ENCODE measurements at regions not wholly inside any gene's neighbourhood (a gene's known extent, or its start where the extent isn't known, plus 50 kb on each side); places are given as distances from the start of the nearest gene placed in this dataset.

GRCh38 chrX:65595460-65595876 lies 60.9 kb upstream of the LAS1L start:
- peak overlapping the region; percentile 74 for H3K27ac ChIP-seq (ENCODE audit: low read depth, low read length)
- CTCF ChIA-PET, result interaction anchor here (1.0 to 1.5 kb wide), 2 partner anchors 101 to 391 kb away, joined by 4 read pairs; no protein-coding TSS in a partner anchor
- Mint-ChIP-seq H3K27ac (peak overlapping the region; percentile 89 to 100 (median 96)), H3K4me3 (peak overlapping the region in 9 of 10 donors; percentile 58 to 79 (median 76)), H3K36me3 (peaks cover 0 to 2% (median 0%) of the 10 kb centered on the region in 5 donors), H3K27me3 (no peaks in the 10 kb centered on the region), H3K9me3 (no peaks in the 10 kb centered on the region), H3K4me1 (peaks cover 27 to 59% (median 50%) of the 10 kb centered on the region in 7 donors)
- H3K27me3 ChIP-seq (ENCODE audit: control insufficient read depth in 2 of 2, insufficient read depth in 2 of 2, low read length in 2 of 2), result no peaks in the 10 kb centered on the region
- H3K36me3 ChIP-seq (ENCODE audit: control insufficient read depth in 2 of 3, insufficient read depth in 3 of 3, low read length in 3 of 3), result no peaks in the 10 kb centered on the region
- H3K4me3 ChIP-seq (ENCODE audit: low read length), result peak overlapping the region; percentile 41
- intact Hi-C loops (cut with micrococcal nuclease), result loop anchor here (1.0 to 5.0 kb wide), 15 partner anchors 61 to 517 kb away; partner anchors contain the start of gene LAS1L (in 1 of the 2)
- peak; percentile 97 for ATAC-seq
- peak; percentile 67 to 94 (median 87) for DNase-seq
- POLR2A ChIA-PET, result interaction anchor here (1.8 kb wide), 1 partner anchor 62 kb away, joined by 7 read pairs; no protein-coding TSS in a partner anchor
- H3K4me1 ChIP-seq (ENCODE audit: control insufficient read depth in 2 of 2, insufficient read depth in 2 of 2, low read length in 2 of 2), result peaks cover 38 to 41% of the 10 kb centered on the region in 2 donors
- no peaks in the 10 kb centered on the region for H3K9me3 ChIP-seq (ENCODE audit: control insufficient read depth in 2 of 3, low read length in 3 of 3)

DNA sequence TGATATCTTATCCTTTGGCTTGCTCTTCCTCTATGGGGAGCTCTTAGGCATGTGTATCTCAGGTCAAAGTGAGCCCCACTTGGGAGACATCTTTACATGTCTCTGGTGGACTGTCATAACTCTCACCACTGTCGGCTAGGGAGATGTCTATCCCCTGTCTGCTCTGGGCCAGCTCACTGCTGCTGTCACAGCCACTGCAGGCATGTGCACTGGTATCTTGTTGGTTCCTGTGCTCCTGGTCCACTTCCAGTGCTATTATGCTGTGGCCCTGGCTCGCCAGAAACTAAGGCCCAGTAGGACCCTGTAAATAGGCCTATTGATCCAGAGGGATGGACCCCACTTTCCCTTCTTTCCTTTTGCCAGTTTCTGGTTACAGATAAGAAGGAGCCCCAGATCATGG lies 56.6 kb upstream of the LAS1L start:
- H3K27me3 Mint-ChIP-seq, result no peaks in the 10 kb centered on the region
- no peak overlapping the region for H3K27ac Mint-ChIP-seq
- no peak overlapping the region for H3K27ac ChIP-seq (ENCODE audit: low read depth, low read length)
- H3K36me3 ChIP-seq (ENCODE audit: control insufficient read depth in 2 of 3, insufficient read depth in 3 of 3, low read length in 3 of 3), result no peaks in the 10 kb centered on the region
- H3K4me1 ChIP-seq (ENCODE audit: control insufficient read depth in 2 of 2, insufficient read depth in 2 of 2, low read length in 2 of 2), result peaks cover 7 to 11% of the 10 kb centered on the region in 2 donors
- peaks cover 0 to 2% (median 0%) of the 10 kb centered on the region in 5 donors for H3K36me3 Mint-ChIP-seq
- no peaks in the 10 kb centered on the region for H3K27me3 ChIP-seq (ENCODE audit: control insufficient read depth in 2 of 2, insufficient read depth in 2 of 2, low read length in 2 of 2)
- intact Hi-C loops (cut with micrococcal nuclease), result no loop called here
- no peaks in the 10 kb centered on the region for H3K9me3 ChIP-seq (ENCODE audit: control insufficient read depth in 2 of 3, low read length in 3 of 3)
- ATAC-seq (no peak), DNase-seq (no peak)
- ChIA-PET POLR2A (no interaction called here), CTCF (no interaction called here)
- H3K4me1 Mint-ChIP-seq, result peaks cover 6 to 28% (median 14%) of the 10 kb centered on the region in 7 donors
- peaks cover 0 to 2% (median 0%) of the 10 kb centered on the region in 11 donors for H3K9me3 Mint-ChIP-seq
- no peak overlapping the region for H3K4me3 ChIP-seq (ENCODE audit: low read length)
- H3K4me3 Mint-ChIP-seq, result no peak overlapping the region

GRCh38 chrX:65589304-65589703 lies 54.7 kb upstream of the LAS1L start:
- Mint-ChIP-seq H3K27ac (no peak overlapping the region), H3K4me3 (peak overlapping the region in 1 of 10 donors; percentile 12), H3K4me1 (peaks cover 0 to 14% (median 6%) of the 10 kb centered on the region in 7 donors), H3K36me3 (no peaks in the 10 kb centered on the region), H3K9me3 (peaks cover 0 to 2% (median 0%) of the 10 kb centered on the region in 11 donors), H3K27me3 (no peaks in the 10 kb centered on the region)
- POLR2A ChIA-PET, result no interaction called here
- CTCF ChIA-PET, result no interaction called here
- Histone ChIP-seq H3K4me3 (ENCODE audit: low read length) (no peak overlapping the region), H3K36me3 (ENCODE audit: control insufficient read depth in 2 of 3, insufficient read depth in 3 of 3, low read length in 3 of 3) (no peaks in the 10 kb centered on the region), H3K27ac (ENCODE audit: low read depth, low read length) (no peak overlapping the region), H3K27me3 (ENCODE audit: control insufficient read depth in 2 of 2, insufficient read depth in 2 of 2, low read length in 2 of 2) (no peaks in the 10 kb centered on the region), H3K4me1 (ENCODE audit: control insufficient read depth in 2 of 2, insufficient read depth in 2 of 2, low read length in 2 of 2) (no peaks in the 10 kb centered on the region), H3K9me3 (ENCODE audit: control insufficient read depth in 2 of 3, low read length in 3 of 3) (no peaks in the 10 kb centered on the region)
- intact Hi-C loops (cut with micrococcal nuclease), result loop anchor here (10.0 kb wide), 1 partner anchor 615 kb away; no protein-coding TSS in a partner anchor
- no peak for ATAC-seq
- DNase-seq, result no peak

DNA sequence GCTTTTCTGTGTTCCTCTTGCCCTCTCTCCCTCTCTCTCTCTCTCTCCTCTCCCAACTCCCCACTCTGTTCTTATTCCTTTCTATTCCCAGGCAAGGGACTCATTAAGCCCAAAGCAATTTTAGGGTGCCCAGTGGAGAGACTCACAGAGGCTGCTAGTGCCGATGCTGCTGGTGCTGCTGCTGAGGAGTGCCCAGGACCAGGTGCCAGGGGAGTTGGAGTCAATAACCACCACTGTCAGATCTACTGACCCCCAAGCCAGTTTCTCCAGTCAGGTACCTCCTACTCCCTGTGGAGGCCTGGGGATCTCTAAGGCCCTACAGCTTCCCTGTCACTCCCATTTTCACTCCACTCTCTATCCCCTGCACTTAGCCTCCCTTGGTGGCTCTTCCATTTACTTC lies 54.2 kb upstream of the LAS1L start:
- Mint-ChIP-seq H3K9me3 (peaks cover 0 to 2% (median 0%) of the 10 kb centered on the region in 11 donors), H3K4me3 (no peak overlapping the region), H3K4me1 (peaks cover 0 to 9% (median 1%) of the 10 kb centered on the region in 7 donors), H3K27ac (no peak overlapping the region), H3K36me3 (no peaks in the 10 kb centered on the region), H3K27me3 (no peaks in the 10 kb centered on the region)
- Histone ChIP-seq H3K4me1 (ENCODE audit: control insufficient read depth in 2 of 2, insufficient read depth in 2 of 2, low read length in 2 of 2) (no peaks in the 10 kb centered on the region), H3K27ac (ENCODE audit: low read depth, low read length) (no peak overlapping the region), H3K4me3 (ENCODE audit: low read length) (no peak overlapping the region), H3K9me3 (ENCODE audit: control insufficient read depth in 2 of 3, low read length in 3 of 3) (no peaks in the 10 kb centered on the region), H3K27me3 (ENCODE audit: control insufficient read depth in 2 of 2, insufficient read depth in 2 of 2, low read length in 2 of 2) (no peaks in the 10 kb centered on the region), H3K36me3 (ENCODE audit: control insufficient read depth in 2 of 3, insufficient read depth in 3 of 3, low read length in 3 of 3) (no peaks in the 10 kb centered on the region)
- no peak for DNase-seq
- no peak for ATAC-seq
- intact Hi-C loops (cut with micrococcal nuclease), result loop anchor here (10.0 kb wide), 1 partner anchor 616 kb away; no protein-coding TSS in a partner anchor
- ChIA-PET CTCF (no interaction called here), POLR2A (no interaction called here)

DNA sequence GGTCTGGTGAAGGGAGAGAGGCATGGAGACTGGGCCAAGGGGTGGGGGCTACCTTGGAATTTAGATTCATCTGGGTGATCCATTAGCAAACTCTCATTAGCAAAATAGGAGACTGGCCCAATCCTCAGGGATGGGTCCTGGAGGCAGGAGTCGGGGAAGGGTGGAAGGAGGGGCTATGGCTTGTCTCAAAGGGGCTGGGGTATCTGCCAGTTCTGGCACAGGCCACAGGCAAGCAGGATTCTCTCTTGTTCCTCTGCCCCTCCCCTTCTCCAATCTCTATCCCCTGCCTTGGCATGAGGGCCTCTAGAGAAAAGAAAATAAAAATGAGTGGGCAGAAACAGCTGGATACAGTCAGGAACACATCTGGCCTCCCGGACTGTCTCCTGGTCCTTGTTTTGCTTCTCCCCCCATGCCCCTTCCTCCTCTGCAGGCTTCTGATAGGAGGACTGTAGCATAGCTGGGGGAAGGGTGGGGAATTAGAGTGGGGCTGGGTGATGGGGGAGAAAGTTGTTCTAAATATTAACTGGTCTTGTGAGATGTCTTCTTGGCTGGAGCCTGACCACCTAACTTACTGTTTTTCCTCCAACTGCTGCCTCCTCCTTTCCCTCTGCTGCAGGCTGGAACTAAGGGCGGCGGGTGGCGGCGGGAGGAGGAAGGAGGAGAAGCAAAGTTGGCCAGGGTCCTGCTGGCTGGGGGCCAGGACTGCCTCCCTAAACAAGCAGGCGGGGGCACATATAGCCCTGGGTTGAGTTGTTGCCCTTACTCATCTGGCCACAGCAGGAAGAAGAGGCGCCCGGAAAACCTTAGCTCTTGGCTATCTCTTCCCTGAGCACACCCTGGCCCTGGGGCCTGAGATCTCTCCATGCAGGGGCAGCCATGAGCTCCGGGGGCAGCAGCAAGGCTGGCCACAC lies 53.3 kb upstream of the LAS1L start:
- Mint-ChIP-seq H3K36me3 (no peaks in the 10 kb centered on the region), H3K27me3 (no peaks in the 10 kb centered on the region), H3K9me3 (peaks cover 0 to 2% (median 0%) of the 10 kb centered on the region in 11 donors), H3K27ac (no peak overlapping the region), H3K4me3 (no peak overlapping the region), H3K4me1 (peaks cover 0 to 9% (median 0%) of the 10 kb centered on the region in 7 donors)
- no peaks in the 10 kb centered on the region for H3K9me3 ChIP-seq (ENCODE audit: control insufficient read depth in 2 of 3, low read length in 3 of 3)
- POLR2A ChIA-PET, result no interaction called here
- ATAC-seq (no peak), DNase-seq (no peak)
- intact Hi-C loops (cut with micrococcal nuclease), result loop anchor here (10.0 kb wide), 1 partner anchor 617 kb away; no protein-coding TSS in a partner anchor
- H3K27ac ChIP-seq (ENCODE audit: low read depth, low read length), result no peak overlapping the region
- CTCF ChIA-PET, result no interaction called here
- H3K4me3 ChIP-seq (ENCODE audit: low read length), result no peak overlapping the region
- H3K27me3 ChIP-seq (ENCODE audit: control insufficient read depth in 2 of 2, insufficient read depth in 2 of 2, low read length in 2 of 2), result no peaks in the 10 kb centered on the region
- H3K4me1 ChIP-seq (ENCODE audit: control insufficient read depth in 2 of 2, insufficient read depth in 2 of 2, low read length in 2 of 2), result no peaks in the 10 kb centered on the region
- no peaks in the 10 kb centered on the region for H3K36me3 ChIP-seq (ENCODE audit: control insufficient read depth in 2 of 3, insufficient read depth in 3 of 3, low read length in 3 of 3)

DNA sequence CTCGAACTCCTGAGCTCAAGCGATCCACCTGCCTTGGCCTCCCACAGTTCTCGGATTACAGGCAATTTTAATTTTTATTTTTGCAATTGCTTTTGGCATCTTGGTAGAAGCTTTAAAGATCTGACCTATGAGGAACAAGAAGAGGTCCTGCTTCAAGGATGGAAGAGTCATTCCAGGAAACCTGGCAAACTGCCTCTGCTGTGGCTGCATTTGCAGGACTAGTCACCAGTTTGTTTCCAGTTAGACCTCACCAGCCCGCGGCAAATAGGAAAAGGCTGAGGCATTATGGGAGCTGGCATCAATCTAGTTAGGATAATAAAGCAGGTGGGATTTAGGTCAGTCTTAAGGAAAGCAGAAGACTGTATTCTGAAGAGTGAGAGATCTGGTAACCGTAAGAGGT lies 51.9 kb upstream of the LAS1L start:
- Histone ChIP-seq H3K4me3 (ENCODE audit: low read length) (no peak overlapping the region), H3K27ac (ENCODE audit: low read depth, low read length) (no peak overlapping the region), H3K36me3 (ENCODE audit: control insufficient read depth in 2 of 3, insufficient read depth in 3 of 3, low read length in 3 of 3) (no peaks in the 10 kb centered on the region), H3K4me1 (ENCODE audit: control insufficient read depth in 2 of 2, insufficient read depth in 2 of 2, low read length in 2 of 2) (peaks cover 5 to 7% of the 10 kb centered on the region in 2 donors), H3K27me3 (ENCODE audit: control insufficient read depth in 2 of 2, insufficient read depth in 2 of 2, low read length in 2 of 2) (no peaks in the 10 kb centered on the region), H3K9me3 (ENCODE audit: control insufficient read depth in 2 of 3, low read length in 3 of 3) (no peaks in the 10 kb centered on the region)
- intact Hi-C loops (cut with micrococcal nuclease), result loop anchor here (10.0 kb wide), 1 partner anchor 618 kb away; no protein-coding TSS in a partner anchor
- peaks cover 2 to 20% (median 5%) of the 10 kb centered on the region in 7 donors for H3K4me1 Mint-ChIP-seq
- ATAC-seq, result no peak
- DNase-seq, result no peak
- CTCF ChIA-PET, result interaction anchor here (1.6 kb wide), 1 partner anchor 524 kb away, joined by 5 read pairs; no protein-coding TSS in a partner anchor
- no peaks in the 10 kb centered on the region for H3K36me3 Mint-ChIP-seq
- H3K4me3 Mint-ChIP-seq, result no peak overlapping the region
- H3K9me3 Mint-ChIP-seq, result peaks cover 0 to 2% (median 0%) of the 10 kb centered on the region in 11 donors
- POLR2A ChIA-PET, result no interaction called here
- no peak overlapping the region for H3K27ac Mint-ChIP-seq
- no peaks in the 10 kb centered on the region for H3K27me3 Mint-ChIP-seq

All from naive thymus-derived CD4-positive, alpha-beta T cell (primary cell).